DND-41 (cell line): ENCODE measurements at regions not wholly inside any gene's neighbourhood (a gene's known extent, or its start where the extent isn't known, plus 50 kb on each side); places are given as distances from the start of the nearest gene placed in this dataset.

Experiments used
- EZH2 ChIP-seq: IDR thresholded peaks from 3 replicates; pipeline ENCODE4 v1.6.1; 2012; ENCODE audit warnings: borderline replicate concordance, low read depth, mild to moderate bottlenecking, moderate library complexity, low read length, inconsistent platforms; ENCODE audit not compliant: severe bottlenecking
- TF ChIP-seq, protein P1 (sequence below): IDR thresholded peaks from 2 replicates; pipeline ENCODE4 v1.5.1; 2012; ENCODE audit warnings: borderline replicate concordance, low read length, moderate library complexity, mild to moderate bottlenecking; ENCODE audit not compliant: poor library complexity, severe bottlenecking; ENCODE audit errors: extremely low read depth

DNA sequence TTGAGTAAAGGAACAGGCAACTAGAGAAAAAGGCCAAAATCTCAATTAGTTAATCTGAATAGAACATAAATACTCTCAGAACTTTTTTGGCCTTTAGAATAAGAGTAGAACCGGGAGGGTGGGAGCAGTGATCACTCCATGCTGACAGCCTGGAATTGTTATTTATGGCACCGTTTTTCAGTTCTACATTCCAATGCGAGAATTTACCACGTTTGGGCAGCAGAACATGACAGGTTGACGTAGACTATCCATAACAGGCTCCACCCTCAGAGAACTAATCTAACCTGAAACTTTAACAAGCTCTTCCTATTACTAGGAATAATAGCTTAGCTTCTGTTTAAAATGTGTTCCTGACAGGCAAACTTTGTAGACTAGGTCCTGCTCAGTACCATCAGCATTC is 379.1 kb downstream of the SEC23A start:
- TF ChIP-seq EZH2: no peak
- TF ChIP-seq, protein P1, sequence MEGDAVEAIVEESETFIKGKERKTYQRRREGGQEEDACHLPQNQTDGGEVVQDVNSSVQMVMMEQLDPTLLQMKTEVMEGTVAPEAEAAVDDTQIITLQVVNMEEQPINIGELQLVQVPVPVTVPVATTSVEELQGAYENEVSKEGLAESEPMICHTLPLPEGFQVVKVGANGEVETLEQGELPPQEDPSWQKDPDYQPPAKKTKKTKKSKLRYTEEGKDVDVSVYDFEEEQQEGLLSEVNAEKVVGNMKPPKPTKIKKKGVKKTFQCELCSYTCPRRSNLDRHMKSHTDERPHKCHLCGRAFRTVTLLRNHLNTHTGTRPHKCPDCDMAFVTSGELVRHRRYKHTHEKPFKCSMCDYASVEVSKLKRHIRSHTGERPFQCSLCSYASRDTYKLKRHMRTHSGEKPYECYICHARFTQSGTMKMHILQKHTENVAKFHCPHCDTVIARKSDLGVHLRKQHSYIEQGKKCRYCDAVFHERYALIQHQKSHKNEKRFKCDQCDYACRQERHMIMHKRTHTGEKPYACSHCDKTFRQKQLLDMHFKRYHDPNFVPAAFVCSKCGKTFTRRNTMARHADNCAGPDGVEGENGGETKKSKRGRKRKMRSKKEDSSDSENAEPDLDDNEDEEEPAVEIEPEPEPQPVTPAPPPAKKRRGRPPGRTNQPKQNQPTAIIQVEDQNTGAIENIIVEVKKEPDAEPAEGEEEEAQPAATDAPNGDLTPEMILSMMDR: no peak
